ENCODE measurements at regions not wholly inside any gene's neighbourhood (a gene's known extent, or its start where the extent isn't known, plus 50 kb on each side); places are given as distances from the start of the nearest gene placed in this dataset.
"Not testable (repeated sequence)": the region's sequence is repeated elsewhere in the genome, so short reads cannot be mapped to it uniquely, and the experiment has no call there.

- intact Hi-C loops (cut with micrococcal nuclease): no loop called here
- Mint-ChIP-seq H3K36me3 (ENCODE audit: low read depth) (no peaks in the 10 kb centered on the region), H3K9me3 (peaks cover 14% of the 10 kb centered on the region), H3K4me1 (no peaks in the 10 kb centered on the region), H3K4me3 (no peak overlapping the region), H3K27me3 (no peaks in the 10 kb centered on the region), H3K27ac (no peak overlapping the region)
- CTCF ChIA-PET: no interaction called here
- POLR2A ChIA-PET: no interaction called here
- ATAC-seq (ENCODE audit: low read depth) (no peak), DNase-seq (no peak)
- no peak for TF ChIP-seq CTCF (IDR thresholded peaks at IDR 0.05)
Measured at GRCh38 chr18:65671621-65672415, 79.0 kb upstream of the CDH7 start.

GRCh38 chr18:65670145-65670544 is 80.7 kb upstream of the CDH7 start:
- DNase-seq; intact Hi-C loops (cut with micrococcal nuclease); POLR2A ChIA-PET; H3K4me1 Mint-ChIP-seq; H3K27ac Mint-ChIP-seq; H3K4me3 Mint-ChIP-seq; H3K27me3 Mint-ChIP-seq; CTCF ChIA-PET; ATAC-seq (ENCODE audit: low read depth); H3K36me3 Mint-ChIP-seq (ENCODE audit: low read depth): not testable (repeated sequence)
- peaks cover 14% of the 10 kb centered on the region for H3K9me3 Mint-ChIP-seq

- ATAC-seq (ENCODE audit: low read depth) (no peak), DNase-seq (no peak)
- Mint-ChIP-seq H3K4me3 (no peak overlapping the region), H3K36me3 (ENCODE audit: low read depth) (no peaks in the 10 kb centered on the region), H3K9me3 (peaks cover 6% of the 10 kb centered on the region), H3K27me3 (no peaks in the 10 kb centered on the region), H3K4me1 (no peaks in the 10 kb centered on the region), H3K27ac (no peak overlapping the region)
- intact Hi-C loops (cut with micrococcal nuclease): no loop called here
- ChIA-PET POLR2A (no interaction called here), CTCF (no interaction called here)
- TF ChIP-seq CTCF (IDR thresholded peaks at IDR 0.05): no peak
Measured at GRCh38 chr18:65661391-65661790, 89.4 kb upstream of the CDH7 start.

- DNase-seq: no peak
- intact Hi-C loops (cut with micrococcal nuclease): no loop called here
- ChIA-PET POLR2A (no interaction called here), CTCF (no interaction called here)
- H3K36me3 Mint-ChIP-seq (ENCODE audit: low read depth): no peaks in the 10 kb centered on the region
- no peak overlapping the region for H3K4me3 Mint-ChIP-seq
- no peak overlapping the region for H3K27ac Mint-ChIP-seq
- no peaks in the 10 kb centered on the region for H3K27me3 Mint-ChIP-seq
- H3K9me3 Mint-ChIP-seq: peaks cover 6% of the 10 kb centered on the region
- no peak for TF ChIP-seq CTCF (IDR thresholded peaks at IDR 0.05)
- ATAC-seq (ENCODE audit: low read depth): no peak
- no peaks in the 10 kb centered on the region for H3K4me1 Mint-ChIP-seq
Measured at GRCh38 chr18:65659912-65660311, 90.9 kb upstream of the CDH7 start.

- no peak overlapping the region for H3K27ac Mint-ChIP-seq
- ATAC-seq (ENCODE audit: low read depth) (no peak), DNase-seq (no peak)
- no peaks in the 10 kb centered on the region for H3K27me3 Mint-ChIP-seq
- intact Hi-C loops (cut with micrococcal nuclease): no loop called here
- no peak overlapping the region for H3K4me3 Mint-ChIP-seq
- no peaks in the 10 kb centered on the region for H3K36me3 Mint-ChIP-seq (ENCODE audit: low read depth)
- peaks cover 6% of the 10 kb centered on the region for H3K9me3 Mint-ChIP-seq
- POLR2A ChIA-PET: no interaction called here
- H3K4me1 Mint-ChIP-seq: no peaks in the 10 kb centered on the region
- no peak for TF ChIP-seq CTCF (IDR thresholded peaks at IDR 0.05)
- CTCF ChIA-PET: no interaction called here
Measured at GRCh38 chr18:65659312-65659711, 91.5 kb upstream of the CDH7 start.

GRCh38 chr18:65651192-65651591 is 99.6 kb upstream of the CDH7 start:
- no peak for ATAC-seq (ENCODE audit: low read depth)
- CTCF ChIA-PET: no interaction called here
- no peak overlapping the region for H3K27ac Mint-ChIP-seq

More at GRCh38 chr18:65651192-65651591, 99.6 kb upstream of the CDH7 start:
- Mint-ChIP-seq H3K4me1 (no peaks in the 10 kb centered on the region), H3K27me3 (no peaks in the 10 kb centered on the region), H3K36me3 (ENCODE audit: low read depth) (no peaks in the 10 kb centered on the region), H3K4me3 (no peak overlapping the region), H3K9me3 (no peaks in the 10 kb centered on the region)
- no peak for TF ChIP-seq CTCF (IDR thresholded peaks at IDR 0.05)
- POLR2A ChIA-PET: no interaction called here
- intact Hi-C loops (cut with micrococcal nuclease): no loop called here
- DNase-seq: no peak
